AG04449 (cell line): ENCODE measurements at regions not wholly inside any gene's neighbourhood (a gene's known extent, or its start where the extent isn't known, plus 50 kb on each side); places are given as distances from the start of the nearest gene placed in this dataset.

Source experiments
- CTCF ChIA-PET: fragments of 350-600 bp; formaldehyde crosslinking; extraction: SDS; loops from one replicate; lab custom pipeline; 2021; ENCODE audit warnings: antibody characterized with exemption; lab: Yijun Ruan, JAX
- POLR2A ChIA-PET: fragments of 400-600, 350-600 bp; formaldehyde crosslinking; extraction: SDS; loops from one replicate; lab custom pipeline; 2020; ENCODE audit warnings: antibody characterized with exemption, inconsistent platforms; lab: Yijun Ruan, JAX
- DNase-seq: peaks from one replicate; pipeline ENCODE4 v3.0.0-alpha.2; 2010; ENCODE audit warnings: low read depth, low spot score
- H3K4me3 ChIP-seq: 2 replicates; pipeline ENCODE4 v1.5.1; 2011; ENCODE audit warnings: low read depth, mild to moderate bottlenecking, control low read depth, low read length
- CTCF ChIP-seq: IDR thresholded peaks from one replicate; pipeline ENCODE4 v1.5.1; 2011; ENCODE audit warnings: mild to moderate bottlenecking, moderate library complexity, low read length, control low read depth, inconsistent platforms; ENCODE audit not compliant: insufficient read depth; ENCODE audit errors: missing control alignments

- ChIA-PET CTCF (no interaction called here), POLR2A (no interaction called here)
- DNase-seq, result no peak
- H3K4me3 ChIP-seq, result no peak overlapping the region
- no peak for TF ChIP-seq CTCF
Measured at GRCh38 chr1:5150191-5150590, 495.8 kb downstream of the AJAP1 start.

- ChIA-PET POLR2A (no interaction called here), CTCF (no interaction called here)
- no peak for TF ChIP-seq CTCF
Measured at GRCh38 chr1:5147806-5148205, 493.4 kb downstream of the AJAP1 start.

GRCh38 chr1:5142389-5142788 is 488.0 kb downstream of the AJAP1 start:
- no peak overlapping the region for H3K4me3 ChIP-seq
- ChIA-PET POLR2A (no interaction called here), CTCF (no interaction called here)
- no peak for DNase-seq
- TF ChIP-seq CTCF, result no peak

More at GRCh38 chr1:5147806-5148205, 493.4 kb downstream of the AJAP1 start:
- H3K4me3 ChIP-seq, result no peak overlapping the region
- no peak for DNase-seq

- ChIA-PET CTCF (no interaction called here), POLR2A (no interaction called here)
- H3K4me3 ChIP-seq, result no peak overlapping the region
- no peak for DNase-seq
- TF ChIP-seq CTCF, result no peak
Measured at GRCh38 chr1:5141750-5142149, 487.3 kb downstream of the AJAP1 start.

GRCh38 chr1:5140962-5141361 is 486.6 kb downstream of the AJAP1 start:
- CTCF ChIA-PET, result no interaction called here
- TF ChIP-seq CTCF, result no peak
- DNase-seq, result no peak
- POLR2A ChIA-PET, result no interaction called here
- no peak overlapping the region for H3K4me3 ChIP-seq

GRCh38 chr1:5140136-5140535 is 485.7 kb downstream of the AJAP1 start:
- ChIA-PET POLR2A (no interaction called here), CTCF (no interaction called here)
- no peak for TF ChIP-seq CTCF
- no peak for DNase-seq
- no peak overlapping the region for H3K4me3 ChIP-seq
